ENCODE measurements at regions not wholly inside any gene's neighbourhood (a gene's known extent, or its start where the extent isn't known, plus 50 kb on each side); places are given as distances from the start of the nearest gene placed in this dataset.

DNA sequence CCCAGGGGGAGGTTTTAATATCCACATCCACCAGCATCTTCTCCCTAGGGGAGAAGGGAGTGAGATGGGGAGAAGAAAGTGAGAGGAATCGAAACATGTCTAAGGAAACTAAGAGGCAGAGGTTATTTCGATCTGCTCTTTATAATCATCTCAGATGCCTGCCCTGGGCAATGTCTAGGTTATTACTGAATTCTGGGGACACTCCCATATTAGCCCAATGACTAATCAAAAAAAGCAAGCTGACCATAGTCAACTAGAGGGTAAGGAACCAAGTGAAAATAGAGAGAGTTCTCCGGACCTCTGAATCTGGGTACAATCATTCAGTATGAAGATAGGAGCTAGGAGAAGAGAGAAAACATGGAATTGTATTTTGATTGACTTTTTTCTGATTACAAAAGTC lies 56.7 kb upstream of the EML4 start:
- TF ChIP-seq ZNF609 (CRISPR knock-in tag; IDR thresholded peaks at IDR 0.05; ENCODE audit: borderline replicate concordance) (no peak), RFXAP (CRISPR knock-in tag; IDR thresholded peaks at IDR 0.05; ENCODE audit: borderline replicate concordance) (no peak), BHLHE40 (IDR thresholded peaks at IDR 0.05; ENCODE audit: low read length) (no peak), YY1 (IDR thresholded peaks at IDR 0.05; ENCODE audit: insufficient read depth, insufficient replicate concordance, low read depth, low read length) (no peak), RARA (CRISPR knock-in tag; IDR thresholded peaks at IDR 0.05) (no peak), ZNF230 (CRISPR knock-in tag; IDR thresholded peaks at IDR 0.05) (no peak), XRCC5 (optimal IDR thresholded peaks at IDR 0.05; ENCODE audit: low read length) (no peak), POLR2AphosphoS5 (IDR thresholded peaks at IDR 0.05; ENCODE audit: low read depth, low read length) (no peak), ZNF431 (CRISPR knock-in tag; IDR thresholded peaks at IDR 0.05; ENCODE audit: borderline replicate concordance, low read depth) (no peak), EP300 (IDR thresholded peaks at IDR 0.05; ENCODE audit: low read depth in 2 of 2, low read length in 2 of 2) (no peak), EP300 (CRISPR knock-in tag; IDR thresholded peaks at IDR 0.05; ENCODE audit: borderline replicate concordance) (no peak), POLR2A (IDR thresholded peaks at IDR 0.05; ENCODE audit: insufficient read depth in 1 of 2, low read depth in 2 of 2, low read length in 2 of 2) (no peak)
- TF ChIP-seq, protein P1, sequence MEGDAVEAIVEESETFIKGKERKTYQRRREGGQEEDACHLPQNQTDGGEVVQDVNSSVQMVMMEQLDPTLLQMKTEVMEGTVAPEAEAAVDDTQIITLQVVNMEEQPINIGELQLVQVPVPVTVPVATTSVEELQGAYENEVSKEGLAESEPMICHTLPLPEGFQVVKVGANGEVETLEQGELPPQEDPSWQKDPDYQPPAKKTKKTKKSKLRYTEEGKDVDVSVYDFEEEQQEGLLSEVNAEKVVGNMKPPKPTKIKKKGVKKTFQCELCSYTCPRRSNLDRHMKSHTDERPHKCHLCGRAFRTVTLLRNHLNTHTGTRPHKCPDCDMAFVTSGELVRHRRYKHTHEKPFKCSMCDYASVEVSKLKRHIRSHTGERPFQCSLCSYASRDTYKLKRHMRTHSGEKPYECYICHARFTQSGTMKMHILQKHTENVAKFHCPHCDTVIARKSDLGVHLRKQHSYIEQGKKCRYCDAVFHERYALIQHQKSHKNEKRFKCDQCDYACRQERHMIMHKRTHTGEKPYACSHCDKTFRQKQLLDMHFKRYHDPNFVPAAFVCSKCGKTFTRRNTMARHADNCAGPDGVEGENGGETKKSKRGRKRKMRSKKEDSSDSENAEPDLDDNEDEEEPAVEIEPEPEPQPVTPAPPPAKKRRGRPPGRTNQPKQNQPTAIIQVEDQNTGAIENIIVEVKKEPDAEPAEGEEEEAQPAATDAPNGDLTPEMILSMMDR (CRISPR knock-in tag; IDR thresholded peaks at IDR 0.05) = no peak
- TF ChIP-seq, protein P2, sequence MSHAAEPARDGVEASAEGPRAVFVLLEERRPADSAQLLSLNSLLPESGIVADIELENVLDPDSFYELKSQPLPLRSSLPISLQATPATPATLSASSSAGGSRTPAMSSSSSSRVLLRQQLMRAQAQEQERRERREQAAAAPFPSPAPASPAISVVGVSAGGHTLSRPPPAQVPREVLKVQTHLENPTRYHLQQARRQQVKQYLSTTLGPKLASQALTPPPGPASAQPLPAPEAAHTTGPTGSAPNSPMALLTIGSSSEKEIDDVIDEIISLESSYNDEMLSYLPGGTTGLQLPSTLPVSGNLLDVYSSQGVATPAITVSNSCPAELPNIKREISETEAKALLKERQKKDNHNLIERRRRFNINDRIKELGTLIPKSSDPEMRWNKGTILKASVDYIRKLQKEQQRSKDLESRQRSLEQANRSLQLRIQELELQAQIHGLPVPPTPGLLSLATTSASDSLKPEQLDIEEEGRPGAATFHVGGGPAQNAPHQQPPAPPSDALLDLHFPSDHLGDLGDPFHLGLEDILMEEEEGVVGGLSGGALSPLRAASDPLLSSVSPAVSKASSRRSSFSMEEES (CRISPR knock-in tag; IDR thresholded peaks at IDR 0.05) = no peak

Measured in HepG2 (cell line).